NCI-H1930 (cell line): ENCODE measurements at regions not wholly inside any gene's neighbourhood (a gene's known extent, or its start where the extent isn't known, plus 50 kb on each side); places are given as distances from the start of the nearest gene placed in this dataset.
"Not testable (repeated sequence)": the region's sequence is repeated elsewhere in the genome, so short reads cannot be mapped to it uniquely, and the experiment has no call there.

Experiments used
- DNase-seq, 2 experiments: peaks; one replicate each; lab custom pipeline; 2025; lab: John Stamatoyannopoulos, UW

DNA sequence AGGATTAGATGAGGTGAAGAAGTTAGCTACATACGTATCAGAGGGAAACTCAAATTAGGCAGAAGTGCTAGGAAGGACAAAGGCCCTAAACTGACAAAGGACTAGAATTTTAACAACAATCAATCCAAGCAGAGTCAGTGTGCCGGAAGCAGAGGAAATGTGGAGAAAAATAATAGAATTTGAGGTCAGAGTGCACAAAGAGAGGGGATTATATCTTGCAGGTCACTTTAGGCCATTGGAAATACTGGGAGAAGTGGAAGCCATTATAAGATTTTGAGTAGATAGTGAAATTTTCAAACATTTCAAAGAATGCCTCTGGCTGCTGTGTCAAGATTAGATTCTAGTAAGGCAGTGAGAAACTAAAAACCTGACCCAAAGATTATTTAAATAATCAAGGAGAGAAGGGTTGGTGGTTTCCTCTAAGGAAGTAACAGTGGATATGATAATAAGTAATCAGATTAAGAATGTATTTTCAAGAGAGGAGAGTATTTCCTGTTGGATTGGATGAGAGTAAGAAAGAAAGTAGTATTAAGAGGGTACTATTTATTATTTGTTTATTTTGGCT, 889.2 kb upstream of the NCAM2 start:
- no peak for DNase-seq

DNA sequence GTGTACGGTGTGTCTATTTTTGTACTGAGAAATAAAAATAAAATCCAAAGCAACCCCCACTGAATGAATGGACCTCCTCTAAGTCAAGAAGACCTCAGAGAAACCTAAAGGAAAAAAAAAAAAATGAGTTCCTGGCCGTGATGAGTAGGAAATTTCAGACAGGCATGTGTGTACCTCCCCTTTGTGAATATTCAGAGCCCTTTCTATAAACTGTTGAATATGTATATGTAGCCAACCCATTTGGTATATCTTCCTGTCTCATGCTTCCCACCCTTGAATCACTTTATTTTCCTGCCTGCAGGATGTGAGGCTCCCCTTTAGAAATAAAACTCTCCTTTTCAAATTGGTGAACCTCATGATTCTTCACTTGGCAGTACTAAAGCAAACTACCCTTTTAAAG, 887.8 kb upstream of the NCAM2 start:
- no peak for DNase-seq

DNA sequence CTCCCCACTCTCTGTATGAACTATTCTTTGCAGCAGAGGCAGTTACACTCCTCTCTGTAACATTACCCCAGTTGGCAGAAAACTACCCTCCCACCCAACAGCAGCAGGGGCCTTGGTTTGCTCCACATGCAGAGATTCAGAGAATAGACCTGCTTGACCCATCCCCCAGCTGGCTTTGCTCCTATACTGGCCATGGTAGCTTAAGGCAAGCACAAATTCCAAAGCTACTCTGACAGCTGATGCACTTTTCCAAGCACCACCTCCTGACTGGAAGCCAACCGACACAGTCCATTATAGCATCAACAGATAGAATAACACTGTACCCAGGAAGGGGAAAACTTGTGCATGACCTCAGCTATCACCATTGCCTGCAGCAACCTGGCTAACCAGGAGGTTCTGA, 846.5 kb upstream of the NCAM2 start:
- DNase-seq = no peak

DNA sequence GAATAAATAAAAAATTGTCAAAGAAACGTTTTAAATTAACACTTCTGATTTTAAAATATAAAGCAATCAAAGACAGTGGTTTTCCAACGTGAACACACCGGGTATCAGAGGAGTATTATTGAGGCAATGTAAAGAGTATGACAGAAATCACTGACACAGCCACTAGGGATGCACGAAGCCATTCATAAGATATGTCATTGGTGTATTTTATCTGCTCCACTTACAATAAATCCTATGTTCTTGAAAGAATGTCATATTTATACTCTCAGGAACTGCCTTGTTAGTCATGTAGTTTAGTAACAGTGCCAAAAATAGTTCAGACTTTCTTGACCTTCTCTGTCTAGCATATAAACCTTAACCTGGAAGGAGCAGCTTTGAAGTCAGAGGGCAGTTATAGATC, 835.0 kb upstream of the NCAM2 start:
- DNase-seq = no peak

DNA sequence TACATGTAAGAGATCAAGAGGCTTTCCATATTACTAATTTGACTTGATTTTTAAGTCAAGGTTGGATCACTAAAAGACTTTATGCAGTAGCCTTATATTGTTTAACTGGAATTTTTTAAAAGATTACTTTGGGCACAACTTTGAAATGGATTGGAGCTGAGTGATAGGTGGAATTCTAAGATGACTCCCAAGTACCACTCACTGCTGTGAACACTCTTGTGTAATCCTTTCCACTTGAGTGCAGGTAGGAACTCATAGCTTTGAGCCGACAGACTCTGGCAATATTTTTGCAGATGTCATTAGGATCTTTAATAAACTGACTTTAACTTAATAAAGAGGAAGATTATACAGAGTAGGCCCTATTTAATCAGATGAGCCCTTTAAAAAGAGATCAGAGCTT, 831.1 kb upstream of the NCAM2 start:
- no peak for DNase-seq

DNA sequence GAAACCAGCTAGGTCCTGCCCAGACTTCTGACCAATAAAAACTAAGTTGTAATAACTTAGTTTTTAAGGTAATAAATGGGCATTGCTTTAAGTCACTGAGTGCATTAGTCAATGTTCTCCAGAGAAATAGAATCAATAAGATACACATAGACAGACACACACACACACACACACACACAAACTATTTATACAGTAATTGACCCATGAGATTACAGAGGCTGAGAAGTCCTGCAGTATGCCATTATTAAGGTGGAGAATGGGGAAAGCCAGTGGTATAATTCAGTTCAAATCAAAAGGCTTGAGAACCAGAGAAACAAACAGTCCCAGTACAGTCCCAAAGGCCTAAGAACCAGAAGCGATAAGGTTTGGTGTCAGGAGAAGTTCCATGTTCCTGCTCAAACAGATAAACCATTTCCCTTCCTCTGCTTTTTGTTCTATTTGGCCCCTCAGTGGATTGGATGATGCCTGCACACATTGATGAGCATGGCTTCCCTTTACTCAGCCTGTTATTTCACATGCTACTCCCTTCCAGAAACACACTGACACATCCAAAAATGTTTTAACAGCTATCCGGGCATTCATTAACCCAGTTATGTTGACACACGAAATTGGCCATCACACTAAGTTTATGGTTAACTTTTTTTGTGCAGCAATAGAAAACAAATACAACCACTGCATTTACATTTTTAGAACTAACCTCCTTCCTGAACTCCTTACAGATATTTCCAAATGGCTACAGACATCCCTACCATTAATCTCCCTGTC, 828.2 kb upstream of the NCAM2 start:
- no peak for DNase-seq

DNA sequence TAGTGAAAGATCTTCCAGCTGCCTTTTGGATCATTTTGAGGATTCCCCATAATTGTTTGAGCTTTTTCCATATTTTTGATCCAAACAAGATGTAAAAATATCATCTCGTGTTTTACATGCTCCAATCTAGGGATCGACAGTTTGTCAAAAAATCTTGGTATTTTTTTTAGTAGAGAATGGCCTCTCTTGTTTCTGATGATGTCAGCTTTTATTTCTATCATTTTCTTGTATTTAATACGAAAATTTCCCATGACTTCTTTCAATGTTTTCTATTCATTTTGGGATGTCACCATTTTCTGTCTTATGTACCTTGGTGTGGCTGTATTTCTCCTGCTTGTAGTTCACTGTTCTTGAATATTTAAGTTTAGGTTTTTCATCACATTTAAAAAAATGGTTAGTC, 812.0 kb upstream of the NCAM2 start:
- no peak for DNase-seq

DNA sequence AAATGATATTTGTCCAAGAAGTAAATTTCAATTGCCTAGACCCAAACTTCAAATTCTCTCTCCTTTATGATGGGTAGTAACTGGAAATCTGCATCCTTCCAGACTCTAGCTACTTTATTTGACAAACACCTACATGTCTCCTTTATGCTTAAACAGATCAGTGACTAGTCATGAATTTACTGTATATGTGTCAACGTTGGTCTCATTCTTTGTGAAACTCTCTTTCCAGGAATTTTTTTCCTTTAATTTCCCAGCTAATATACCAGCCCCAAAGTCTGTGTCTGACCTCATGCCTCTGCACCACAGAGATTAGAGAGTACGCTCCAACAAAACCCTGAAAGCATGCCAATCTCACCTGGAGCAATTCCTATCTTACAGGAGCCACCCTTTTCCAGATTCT, 811.2 kb upstream of the NCAM2 start:
- DNase-seq = no peak

DNA sequence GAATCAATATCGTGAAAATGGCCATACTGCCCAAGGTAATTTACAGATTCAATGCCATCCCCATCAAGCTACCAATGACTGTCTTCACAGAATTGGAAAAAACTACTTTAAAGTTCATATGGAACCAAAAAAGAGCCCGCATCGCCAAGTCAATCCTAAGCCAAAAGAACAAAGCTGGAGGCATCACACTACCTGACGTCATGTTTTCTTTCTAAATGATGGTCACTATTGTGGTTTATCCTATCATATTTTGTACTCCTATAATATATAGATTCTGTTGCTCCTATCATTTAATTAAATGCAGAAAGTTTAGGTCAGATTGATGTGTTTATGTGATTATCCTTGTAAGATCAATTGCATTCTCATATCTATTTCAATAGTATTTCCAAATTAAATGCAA, 796.9 kb upstream of the NCAM2 start:
- DNase-seq = not testable (repeated sequence)

DNA sequence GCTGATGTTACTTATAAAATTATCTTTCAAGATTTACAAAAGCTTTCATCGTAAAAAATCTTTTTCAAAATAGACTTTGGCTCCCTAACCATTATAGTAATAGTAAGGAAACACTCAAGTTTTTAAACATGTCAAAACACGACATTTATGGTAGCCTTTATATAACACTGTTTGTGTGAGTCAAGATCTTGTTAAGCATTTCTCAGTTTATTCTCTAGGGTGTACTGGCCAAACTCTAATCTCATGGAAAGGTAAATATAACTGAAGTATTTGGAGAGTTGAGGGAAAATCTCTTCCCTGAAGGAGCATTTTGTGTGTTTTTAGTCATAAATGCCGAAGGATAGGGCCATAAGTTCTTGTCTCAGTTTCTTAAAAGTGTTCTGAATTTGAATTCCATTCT, 790.9 kb upstream of the NCAM2 start:
- DNase-seq = no peak

DNA sequence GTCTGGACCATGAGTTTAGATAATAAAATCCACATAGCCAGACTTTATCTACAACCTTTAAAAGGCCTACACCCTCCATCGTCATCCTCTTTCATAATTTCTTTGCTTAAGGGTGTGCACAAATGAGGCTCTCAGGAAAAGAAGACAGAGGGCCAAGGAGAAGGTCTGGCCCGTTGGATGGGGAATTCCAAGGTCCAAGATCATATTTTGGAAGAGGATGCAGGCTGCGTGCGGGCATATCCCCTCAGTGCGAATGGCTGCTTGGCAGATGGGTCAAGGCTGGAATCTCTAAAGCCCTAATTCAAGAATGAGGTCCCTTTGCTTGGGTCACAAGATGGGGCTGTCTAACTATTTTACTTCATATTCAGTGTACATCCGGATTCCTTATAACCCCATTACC, 782.2 kb upstream of the NCAM2 start:
- DNase-seq = no peak

DNA sequence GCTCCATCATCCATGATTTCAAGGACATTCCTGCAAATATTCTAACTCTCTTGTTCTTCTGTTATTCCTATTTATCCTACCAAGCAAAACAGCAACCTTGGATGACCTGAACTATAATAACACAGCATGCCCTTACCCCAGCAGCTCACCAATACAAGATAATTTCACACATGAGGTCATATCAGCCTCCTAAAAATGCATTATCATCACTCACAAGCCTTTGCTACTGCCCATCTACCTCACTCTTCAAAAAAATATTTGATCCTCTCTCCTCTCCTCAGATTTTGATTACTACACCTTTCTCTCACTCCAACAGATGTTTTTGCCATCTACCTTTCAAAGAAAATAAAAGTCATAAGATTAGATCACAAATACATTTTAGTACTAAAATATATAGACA, 777.6 kb upstream of the NCAM2 start:
- DNase-seq = no peak

DNA sequence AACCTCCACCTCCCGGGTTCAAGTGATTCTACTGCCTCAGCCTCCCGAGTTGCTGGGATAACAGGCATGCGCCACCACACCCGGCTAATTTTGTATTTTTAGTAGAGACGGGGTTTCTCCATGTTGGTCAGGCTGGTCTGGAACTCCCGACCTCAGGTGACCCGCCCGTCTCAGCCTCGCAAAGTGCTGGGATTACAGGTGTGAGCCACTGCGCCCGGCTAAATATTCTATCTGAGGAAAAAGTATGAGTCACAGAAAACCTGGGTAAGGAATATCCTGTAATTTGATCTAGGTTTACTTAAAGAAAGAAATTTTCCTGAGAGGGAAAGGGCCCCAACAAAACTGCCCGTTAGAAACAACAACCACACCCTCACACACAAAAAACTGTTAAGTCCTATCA, 776.2 kb upstream of the NCAM2 start:
- DNase-seq = not testable (repeated sequence)

DNA sequence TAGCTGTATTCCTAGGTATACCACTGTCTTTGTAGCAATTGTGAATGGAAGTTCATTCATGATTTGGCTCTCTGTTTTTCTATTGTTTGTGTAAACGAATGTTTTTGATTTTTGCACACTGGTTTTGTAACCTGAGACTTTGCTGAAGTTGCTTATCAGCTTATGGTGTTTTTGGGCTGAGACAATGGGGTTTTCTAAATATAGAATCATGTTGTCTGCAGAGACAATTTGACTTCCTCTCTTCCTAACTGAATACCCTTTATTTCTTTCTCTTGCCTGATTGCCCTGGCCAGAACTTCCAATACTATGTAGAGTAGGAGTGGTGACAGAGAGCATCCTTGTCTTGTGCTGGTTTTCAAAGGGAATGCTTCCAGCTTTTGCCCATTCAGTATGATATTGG, 761.6 kb upstream of the NCAM2 start:
- DNase-seq = not testable (repeated sequence)

DNA sequence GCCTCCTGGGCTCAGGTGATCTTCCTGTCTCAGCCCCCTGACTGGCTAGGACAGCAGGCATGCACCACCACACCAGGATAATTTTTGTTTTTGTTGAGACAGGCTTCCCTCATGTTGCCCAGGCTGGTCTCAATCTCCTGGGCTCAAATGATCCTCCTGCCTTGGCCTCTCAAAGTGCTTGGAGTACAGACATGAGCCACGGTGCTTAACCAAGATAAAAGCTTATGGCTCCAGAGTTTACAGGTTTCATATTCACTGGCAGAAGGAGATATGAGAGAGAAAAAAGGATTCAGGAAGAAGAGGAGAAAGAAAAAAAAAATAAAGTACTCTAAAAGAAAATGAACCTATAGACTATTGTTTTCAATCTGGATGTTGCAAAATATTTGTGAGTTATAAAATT, 748.8 kb upstream of the NCAM2 start:
- DNase-seq = no peak

DNA sequence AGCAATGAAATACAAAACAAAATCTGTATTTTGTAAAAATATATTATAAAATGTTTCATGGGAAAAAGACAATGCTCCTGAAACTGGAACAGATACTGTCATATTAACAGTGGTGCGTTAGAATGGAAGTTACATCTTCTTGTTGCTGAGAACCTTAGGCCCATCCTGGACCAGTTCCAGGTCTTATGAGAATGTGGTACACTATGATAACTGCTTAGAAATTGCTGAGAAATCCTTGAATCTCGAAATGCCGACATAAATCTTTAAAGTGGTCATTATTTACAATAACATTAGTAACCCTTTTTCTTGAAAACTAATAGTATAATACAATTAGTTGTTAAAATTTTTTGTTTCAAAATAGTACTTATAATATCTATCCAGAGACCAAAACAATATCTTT, 747.9 kb upstream of the NCAM2 start:
- DNase-seq = no peak

DNA sequence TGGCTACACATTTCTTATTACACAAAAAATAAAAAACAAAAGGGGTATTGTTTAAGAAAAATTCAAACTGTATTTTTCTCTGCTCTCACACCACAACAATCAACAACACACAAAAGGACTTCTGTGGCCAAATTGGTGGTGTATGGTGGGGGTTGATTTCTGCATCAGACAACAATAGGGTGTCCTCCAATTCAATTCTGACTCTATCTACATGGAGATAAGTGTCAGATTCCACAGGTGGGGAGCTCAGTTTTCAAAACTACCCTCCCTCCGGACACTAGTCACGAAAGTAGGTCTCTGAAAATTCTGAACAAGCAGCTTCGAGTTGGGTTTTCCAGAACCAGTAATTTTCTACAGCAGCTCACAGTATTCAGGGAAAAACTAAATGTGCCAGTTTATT, 744.9 kb upstream of the NCAM2 start:
- no peak for DNase-seq

DNA sequence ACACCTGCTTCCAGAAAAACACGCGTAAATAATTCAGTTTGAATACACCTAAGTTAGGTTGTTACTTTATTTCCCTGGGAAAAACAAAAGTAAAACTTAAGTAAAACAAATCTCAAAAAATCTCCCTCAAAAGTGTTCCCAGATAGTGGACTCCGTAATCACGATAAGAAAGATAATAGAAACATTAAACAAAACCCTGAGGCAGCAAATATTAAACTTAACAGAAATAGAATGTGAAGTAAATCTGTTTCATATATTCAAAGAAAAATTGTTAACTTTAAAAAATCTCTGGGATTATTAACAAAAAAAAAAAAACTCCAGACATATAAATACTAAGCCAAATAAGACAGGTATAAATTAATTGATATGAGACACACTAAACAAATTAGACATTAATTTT, 743.2 kb upstream of the NCAM2 start:
- no peak for DNase-seq

DNA sequence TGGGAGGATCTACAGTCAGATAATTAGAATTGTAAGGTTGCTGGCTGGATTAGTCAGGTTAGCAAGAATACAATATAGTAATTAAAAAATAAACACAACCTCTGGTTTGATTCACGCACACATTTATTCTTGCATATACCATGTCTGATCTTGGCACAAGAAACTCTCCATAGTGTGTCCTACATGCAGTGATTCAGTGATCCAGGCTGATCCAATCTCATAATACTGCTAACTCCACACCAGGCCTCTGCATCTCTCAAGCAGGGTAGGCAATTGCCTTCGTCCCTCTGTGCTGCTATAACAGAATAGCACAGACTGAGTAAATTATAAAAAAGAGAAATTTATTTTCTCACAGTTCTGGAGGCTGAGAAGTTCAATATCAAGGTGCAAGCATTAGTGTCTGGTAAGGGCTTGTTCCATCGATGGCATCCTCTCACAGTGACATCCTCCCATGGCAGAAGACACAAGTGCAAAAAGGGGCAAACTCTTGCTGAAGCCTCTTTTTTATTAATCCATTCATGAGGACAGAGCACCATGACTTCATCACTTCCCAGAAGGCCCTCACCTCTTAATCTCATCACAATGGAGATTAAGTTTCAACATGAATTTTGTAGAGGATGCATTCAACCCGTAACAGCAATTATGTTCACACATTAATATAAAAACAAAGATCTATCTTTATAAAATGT, 741.0 kb upstream of the NCAM2 start:
- no peak for DNase-seq

DNA sequence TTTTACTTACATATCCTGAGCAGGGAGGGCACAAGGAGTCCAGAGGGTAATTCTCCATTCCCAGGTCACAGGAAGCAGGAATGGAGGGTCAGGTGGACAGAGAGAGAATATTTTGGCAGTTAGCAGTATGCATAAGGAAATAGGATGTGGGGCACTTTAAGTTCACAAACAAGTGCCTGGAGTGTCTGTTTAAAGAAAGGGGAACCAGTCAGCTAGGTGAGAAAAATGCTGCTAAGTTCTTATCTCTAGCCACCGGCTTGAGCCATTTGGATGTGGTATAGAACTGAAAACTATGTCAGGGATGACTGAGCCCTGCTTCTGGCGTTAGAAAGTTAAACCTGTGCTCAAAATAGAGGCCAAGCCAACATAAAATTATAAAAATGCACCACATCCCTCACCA, 739.7 kb upstream of the NCAM2 start:
- DNase-seq = no peak

DNA sequence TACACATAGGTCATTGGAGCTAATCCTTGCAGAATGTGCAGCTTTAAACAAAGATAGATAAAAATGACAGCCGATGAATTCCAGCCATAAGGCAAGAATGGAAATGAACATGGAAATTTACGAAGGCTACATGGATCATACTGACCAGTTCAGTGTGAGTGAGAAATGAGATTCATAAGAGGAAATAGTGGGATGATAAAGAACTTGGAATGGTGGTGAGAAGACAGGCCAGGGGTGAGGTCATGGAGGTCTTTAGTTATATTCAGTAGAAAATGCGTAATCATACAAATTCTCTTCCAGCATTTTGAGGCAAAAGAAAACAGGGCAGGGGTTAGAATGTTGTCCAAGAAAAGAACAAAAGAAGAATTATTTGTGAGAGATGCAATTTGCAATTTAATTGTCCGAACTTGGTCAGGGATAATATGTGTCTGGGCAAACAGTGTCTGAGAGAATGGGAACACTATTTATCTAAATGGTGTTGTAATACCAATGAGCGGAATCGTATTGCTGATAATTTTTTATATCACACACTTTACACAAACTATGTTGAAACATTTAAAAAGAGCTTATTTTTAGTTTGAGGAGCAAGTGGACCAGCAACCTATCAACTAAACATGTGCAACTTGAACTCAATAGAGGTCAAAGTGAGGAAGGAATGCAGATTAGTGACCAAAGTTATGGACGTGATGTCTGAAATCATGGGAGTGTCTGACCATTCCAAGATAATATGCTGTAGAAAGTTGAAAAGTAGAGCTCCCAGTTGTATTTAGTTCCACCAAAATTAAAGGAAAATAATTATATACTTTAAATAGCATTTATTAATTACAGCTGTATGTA, 739.0 kb upstream of the NCAM2 start:
- no peak for DNase-seq

DNA sequence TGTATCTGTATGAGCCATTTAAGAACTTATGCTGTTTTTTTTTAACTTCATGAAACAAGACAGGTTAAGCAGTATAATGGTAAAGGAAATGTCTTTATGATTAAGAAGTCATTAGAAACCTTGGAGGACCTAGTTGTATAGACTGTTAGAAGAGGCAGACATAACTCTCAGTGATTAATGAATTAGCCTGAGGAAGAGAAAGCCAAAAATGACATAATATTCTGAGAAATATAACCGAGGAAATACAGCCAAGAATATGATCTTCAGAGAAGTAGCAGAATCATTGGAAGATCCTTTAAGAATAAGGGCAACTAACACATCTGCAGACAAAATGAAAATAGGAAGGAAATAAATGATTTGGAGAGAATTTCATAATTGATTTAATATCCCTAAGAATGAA, 738.1 kb upstream of the NCAM2 start:
- DNase-seq = no peak

DNA sequence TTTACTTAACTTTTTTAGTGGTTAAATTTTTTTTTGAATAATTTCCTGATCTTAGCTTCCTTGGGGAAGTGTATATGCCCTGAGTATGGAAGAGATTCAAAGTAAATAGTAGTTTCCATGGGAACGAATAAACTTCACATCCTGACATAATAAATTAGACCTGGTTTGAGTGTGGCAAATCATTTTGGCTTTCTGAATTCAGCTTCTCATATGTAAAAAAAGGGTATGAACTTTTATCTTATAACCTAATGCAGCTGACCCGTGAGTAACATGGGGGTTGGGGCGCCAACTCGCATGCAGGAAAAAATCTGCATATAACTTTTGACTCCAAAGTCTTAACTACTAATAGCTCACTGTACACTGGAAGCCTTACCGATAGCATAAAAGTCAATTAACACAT, 736.8 kb upstream of the NCAM2 start:
- no peak for DNase-seq
